IPS DF 6.9 (cell line): ENCODE measurements at regions not wholly inside any gene's neighbourhood (a gene's known extent, or its start where the extent isn't known, plus 50 kb on each side); places are given as distances from the start of the nearest gene placed in this dataset.

Experiments used
- DNase-seq: peaks from one replicate; pipeline ENCODE4 v3.0.0-alpha.2; 2013; ENCODE audit warnings: low read depth, low spot score
- H3K27ac ChIP-seq: one replicate; pipeline ENCODE4 v1.5.1; 2013; ENCODE audit warnings: low read length, control low read depth
- H3K27me3 ChIP-seq: 2 replicates; pipeline ENCODE4 v1.6.1; 2013; ENCODE audit warnings: mild to moderate bottlenecking, low read length; ENCODE audit not compliant: control insufficient read depth, insufficient read depth
- H3K36me3 ChIP-seq: 2 replicates; pipeline ENCODE4 v1.6.1; 2013; ENCODE audit warnings: low read length; ENCODE audit not compliant: control insufficient read depth, insufficient read depth
- H3K4me1 ChIP-seq: 2 replicates; pipeline ENCODE4 v1.6.1; 2013; ENCODE audit warnings: low read length; ENCODE audit not compliant: control insufficient read depth, insufficient read depth
- H3K4me3 ChIP-seq: 2 replicates; pipeline ENCODE4 v1.5.1; 2013; ENCODE audit warnings: mild to moderate bottlenecking, low read length
- H3K9me3 ChIP-seq: 2 replicates; pipeline ENCODE4 v1.6.1; 2013; ENCODE audit warnings: low read length, inconsistent platforms; ENCODE audit not compliant: control insufficient read depth, insufficient read depth
- WGBS: extraction: QIAGEN DNeasy Blood & Tissue Kit; methylation state at CpG from one replicate; pipeline ENCODE4 v1.1.7; 2013; ENCODE audit warnings: mixed read lengths, missing lambda C conversion rate; ENCODE audit not compliant: insufficient read length, insufficient coverage; 5-methylcytosine and 5-hydroxymethylcytosine counted together

GRCh38 chr20:40424695-40425094 lies 264.3 kb downstream of the MAFB start:
- Histone ChIP-seq H3K4me3 (no peak overlapping the region), H3K4me1 (no peaks in the 10 kb centered on the region), H3K27ac (no peak overlapping the region), H3K9me3 (no peaks in the 10 kb centered on the region; the same call in 1 of the 2 replicates), H3K27me3 (no peaks in the 10 kb centered on the region), H3K36me3 (no peaks in the 10 kb centered on the region)
- no CpG with 5 or more reads among the region's 1 CpG for WGBS
- no peak for DNase-seq

- no peaks in the 10 kb centered on the region for H3K27me3 ChIP-seq
- H3K27ac ChIP-seq, result no peak overlapping the region
- no peak overlapping the region for H3K4me3 ChIP-seq
- H3K4me1 ChIP-seq, result no peaks in the 10 kb centered on the region
- DNase-seq, result no peak
- H3K36me3 ChIP-seq, result no peaks in the 10 kb centered on the region
- H3K9me3 ChIP-seq, result no peaks in the 10 kb centered on the region; the same call in 1 of the 2 replicates
These were observed 266.4 kb downstream of the MAFB start for GRCh38 chr20:40422656-40423055.

GRCh38 chr20:40416274-40416673 lies 272.8 kb downstream of the MAFB start:
- Histone ChIP-seq H3K4me1 (no peaks in the 10 kb centered on the region), H3K9me3 (0 out of 2 replicates have a peak, but pooled peaks cover 1% of the 10 kb centered on the region), H3K27me3 (no peaks in the 10 kb centered on the region), H3K27ac (no peak overlapping the region), H3K4me3 (no peak overlapping the region), H3K36me3 (no peaks in the 10 kb centered on the region)
- no peak for DNase-seq
- WGBS, result no CpG with 5 or more reads among the region's 1 CpG

GRCh38 chr20:40414843-40415615 lies 274.0 kb downstream of the MAFB start:
- WGBS, result no CpG with 5 or more reads among the region's 5 CpGs
- Histone ChIP-seq H3K27me3 (no peaks in the 10 kb centered on the region), H3K9me3 (0 out of 2 replicates have a peak, but pooled peaks cover 1% of the 10 kb centered on the region), H3K4me3 (no peak overlapping the region), H3K4me1 (no peaks in the 10 kb centered on the region), H3K36me3 (no peaks in the 10 kb centered on the region), H3K27ac (no peak overlapping the region)
- no peak for DNase-seq

GRCh38 chr20:40410028-40410427 lies 279.0 kb downstream of the MAFB start:
- WGBS, result no CpG with 5 or more reads among the region's 3 CpGs
- DNase-seq, result no peak
- H3K9me3 ChIP-seq, result no peaks in the 10 kb centered on the region
- no peaks in the 10 kb centered on the region for H3K4me1 ChIP-seq
- no peak overlapping the region for H3K4me3 ChIP-seq
- H3K36me3 ChIP-seq, result no peaks in the 10 kb centered on the region
- H3K27ac ChIP-seq, result no peak overlapping the region
- no peaks in the 10 kb centered on the region for H3K27me3 ChIP-seq

GRCh38 chr20:40397467-40397866 lies 291.6 kb downstream of the MAFB start:
- no peak overlapping the region for H3K27ac ChIP-seq
- no peaks in the 10 kb centered on the region for H3K36me3 ChIP-seq
- H3K9me3 ChIP-seq, result no peaks in the 10 kb centered on the region
- no peak for DNase-seq
- H3K4me3 ChIP-seq, result no peak overlapping the region
- H3K27me3 ChIP-seq, result no peaks in the 10 kb centered on the region
- H3K4me1 ChIP-seq, result 0 out of 2 replicates have a peak, but pooled peaks cover 1% of the 10 kb centered on the region

- DNase-seq, result no peak
These were observed 295.6 kb downstream of the MAFB start for GRCh38 chr20:40393197-40394079.

GRCh38 chr20:40390654-40391053 lies 298.4 kb downstream of the MAFB start:
- WGBS, result no CpG with 5 or more reads among the region's 2 CpGs
- Histone ChIP-seq H3K27ac (no peak overlapping the region), H3K4me3 (no peak overlapping the region), H3K9me3 (no peaks in the 10 kb centered on the region), H3K36me3 (no peaks in the 10 kb centered on the region), H3K4me1 (0 out of 2 replicates have a peak, but pooled peaks cover 1% of the 10 kb centered on the region), H3K27me3 (no peaks in the 10 kb centered on the region)
- no peak for DNase-seq

More at GRCh38 chr20:40393197-40394079, 295.6 kb downstream of the MAFB start:
- H3K9me3 ChIP-seq, result no peaks in the 10 kb centered on the region
- H3K4me3 ChIP-seq, result no peak overlapping the region
- 0 out of 2 replicates have a peak, but pooled peaks cover 1% of the 10 kb centered on the region for H3K4me1 ChIP-seq
- no peak overlapping the region for H3K27ac ChIP-seq
- no peaks in the 10 kb centered on the region for H3K36me3 ChIP-seq
- no peaks in the 10 kb centered on the region for H3K27me3 ChIP-seq
- no CpG with 5 or more reads among the region's 8 CpGs for WGBS

GRCh38 chr20:40370800-40371199 lies 318.2 kb downstream of the MAFB start:
- Histone ChIP-seq H3K4me1 (no peaks in the 10 kb centered on the region), H3K27me3 (no peaks in the 10 kb centered on the region), H3K27ac (no peak overlapping the region), H3K36me3 (no peaks in the 10 kb centered on the region), H3K9me3 (no peaks in the 10 kb centered on the region), H3K4me3 (no peak overlapping the region)
- WGBS, result no CpG with 5 or more reads among the region's 7 CpGs
- no peak for DNase-seq

GRCh38 chr20:40368876-40369275 lies 320.2 kb downstream of the MAFB start:
- DNase-seq, result no peak
- Histone ChIP-seq H3K9me3 (no peaks in the 10 kb centered on the region), H3K36me3 (no peaks in the 10 kb centered on the region), H3K4me1 (no peaks in the 10 kb centered on the region), H3K4me3 (no peak overlapping the region), H3K27me3 (no peaks in the 10 kb centered on the region), H3K27ac (no peak overlapping the region)
